Mesenchymal stem cell (in vitro differentiated cells and primary cell): ENCODE measurements at regions not wholly inside any gene's neighbourhood (a gene's known extent, or its start where the extent isn't known, plus 50 kb on each side); places are given as distances from the start of the nearest gene placed in this dataset.

ENCODE experiments used
- DNase-seq: peaks from one replicate; pipeline ENCODE4 v3.0.0-alpha.2; 2013
- H2AFZ ChIP-seq: one replicate; pipeline ENCODE4 v1.6.1; 2013; ENCODE audit warnings: low read depth, mild to moderate bottlenecking, control low read depth, inconsistent platforms, low read length, moderate library complexity
- H2AK5ac ChIP-seq: 2 replicates; pipeline ENCODE4 v1.6.1; 2013; ENCODE audit warnings: low read length, moderate library complexity, mild to moderate bottlenecking, inconsistent platforms; ENCODE audit not compliant: severe bottlenecking
- H2BK120ac ChIP-seq: one replicate; pipeline ENCODE4 v1.6.1; 2013; ENCODE audit warnings: low read depth, mild to moderate bottlenecking, inconsistent platforms, low read length, moderate library complexity
- H2BK12ac ChIP-seq, 2 experiments: one replicate each; pipeline ENCODE4 v1.6.1; 2013; ENCODE audit warnings: inconsistent platforms in 2 of 2, low read length in 2 of 2, mild to moderate bottlenecking in 2 of 2, moderate library complexity in 2 of 2, control low read depth in 1 of 2
- H2BK15ac ChIP-seq: one replicate; pipeline ENCODE4 v1.6.1; 2013; ENCODE audit warnings: mild to moderate bottlenecking, low read depth, inconsistent platforms; ENCODE audit not compliant: poor library complexity, severe bottlenecking
- H2BK5ac ChIP-seq: 2 replicates; pipeline ENCODE4 v1.6.1; 2013; ENCODE audit warnings: low read depth, mild to moderate bottlenecking, low read length, control low read depth, inconsistent platforms; ENCODE audit not compliant: poor library complexity, severe bottlenecking
- H3K14ac ChIP-seq, 2 experiments: one replicate each; pipeline ENCODE4 v1.6.1; 2013; ENCODE audit warnings: inconsistent platforms in 2 of 2, low read length in 2 of 2, control low read depth in 1 of 2, mild to moderate bottlenecking in 1 of 2, moderate library complexity in 1 of 2
- H3K18ac ChIP-seq, 2 experiments: one replicate each; pipeline ENCODE4 v1.6.1; 2013; ENCODE audit warnings: inconsistent platforms in 2 of 2, low read length in 2 of 2, control low read depth in 1 of 2, low read depth in 1 of 2, mild to moderate bottlenecking in 1 of 2
- H3K23ac ChIP-seq, 2 experiments: one replicate each; pipeline ENCODE4 v1.6.1; 2013; ENCODE audit warnings: inconsistent platforms in 2 of 2, low read length in 2 of 2, mild to moderate bottlenecking in 2 of 2, moderate library complexity in 2 of 2, control low read depth in 1 of 2
- H3K27ac ChIP-seq: 2 replicates; pipeline ENCODE4 v1.5.1; 2013; ENCODE audit warnings: mild to moderate bottlenecking, moderate library complexity, low read length, control low read depth, inconsistent platforms; ENCODE audit not compliant: poor library complexity, severe bottlenecking
- H3K27me3 ChIP-seq, 2 experiments: 2 replicates each; pipeline versions ENCODE4 v1.6.1 to v1.7.0; 2013; ENCODE audit warnings: low read length in 2 of 2, mild to moderate bottlenecking in 2 of 2, moderate library complexity in 2 of 2, control low read depth in 1 of 2, inconsistent platforms in 1 of 2; ENCODE audit not compliant: control insufficient read depth in 1 of 2, insufficient read depth in 1 of 2
- H3K36me3 ChIP-seq, 2 experiments: 2 replicates each; pipeline versions ENCODE4 v1.6.1 to v1.7.0; 2013; ENCODE audit warnings: low read length in 2 of 2, control low read depth in 1 of 2, inconsistent platforms in 1 of 2, low read depth in 1 of 2, mild to moderate bottlenecking in 1 of 2; ENCODE audit not compliant: insufficient read depth in 2 of 2, control insufficient read depth in 1 of 2
- H3K4ac ChIP-seq, 2 experiments: one replicate each; pipeline ENCODE4 v1.6.1; 2013; ENCODE audit warnings: inconsistent platforms in 2 of 2, low read length in 2 of 2, mild to moderate bottlenecking in 2 of 2, moderate library complexity in 2 of 2, control low read depth in 1 of 2, low read depth in 1 of 2
- H3K4me1 ChIP-seq: 2 replicates; pipeline ENCODE4 v1.6.1; 2013; ENCODE audit warnings: low read depth, low read length, control low read depth; ENCODE audit not compliant: control insufficient read depth, insufficient read depth
- H3K4me2 ChIP-seq: 2 replicates; pipeline ENCODE4 v1.6.1; 2013; ENCODE audit warnings: low read length, mild to moderate bottlenecking, inconsistent platforms; ENCODE audit not compliant: poor library complexity, severe bottlenecking
- H3K4me3 ChIP-seq, 2 experiments: 2 replicates each; pipeline versions ENCODE4 v1.5.1 to v1.7.0; 2013; ENCODE audit warnings: low read length in 2 of 2, mild to moderate bottlenecking in 2 of 2, control low read depth in 1 of 2, low read depth in 1 of 2; ENCODE audit not compliant: insufficient read depth in 1 of 2
- H3K79me1 ChIP-seq: replicated peaks from 2 replicates; pipeline ENCODE4 v1.6.1; 2013; ENCODE audit warnings: mild to moderate bottlenecking, control low read depth, low read length, inconsistent platforms; ENCODE audit not compliant: poor library complexity, severe bottlenecking
- H3K9ac ChIP-seq: 2 replicates; pipeline ENCODE4 v1.7.0; 2013; ENCODE audit warnings: mild to moderate bottlenecking, low read length, moderate library complexity
- H3K9me3 ChIP-seq: 2 replicates; pipeline ENCODE4 v1.7.0; 2013; ENCODE audit warnings: mild to moderate bottlenecking, low read length; ENCODE audit not compliant: control insufficient read depth
- H4K8ac ChIP-seq: one replicate; pipeline ENCODE4 v1.6.1; 2013; ENCODE audit warnings: inconsistent platforms, mild to moderate bottlenecking, low read length, moderate library complexity
- H4K91ac ChIP-seq: one replicate; pipeline ENCODE4 v1.6.1; 2013; ENCODE audit warnings: mild to moderate bottlenecking, low read length, inconsistent platforms
- WGBS: methylation state at CpG from one replicate; pipeline ENCODE4 v1.1.7; 2013; ENCODE audit warnings: mixed read lengths; 5-methylcytosine and 5-hydroxymethylcytosine counted together

DNA sequence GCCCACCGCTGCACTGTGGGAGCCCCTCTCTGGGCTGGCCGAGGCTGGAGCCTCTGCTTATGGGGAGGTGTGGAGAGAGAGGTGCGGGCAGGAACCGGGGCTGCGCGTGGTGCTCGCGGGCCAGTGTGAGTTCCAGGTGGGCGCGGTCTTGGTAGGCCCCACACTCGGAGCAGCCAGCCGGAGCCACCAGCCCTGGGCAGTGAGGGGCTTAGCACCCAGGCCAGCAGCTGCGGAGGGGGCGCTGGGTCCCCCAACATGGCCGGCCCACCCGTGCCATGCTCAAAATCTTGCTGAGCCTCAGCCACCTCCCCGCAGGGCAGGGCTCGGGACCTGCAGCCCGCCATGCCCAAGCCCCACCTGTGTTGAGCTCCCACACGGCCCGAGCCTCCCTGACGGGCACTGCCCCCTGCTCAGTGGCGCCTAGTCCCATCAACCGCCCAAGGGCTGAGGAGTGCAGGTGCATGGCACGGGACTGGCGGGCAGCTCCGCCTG lies 856.8 kb upstream of the CELF2 start:
- H3K27me3 ChIP-seq = no peaks in the 10 kb centered on the region
- no peak overlapping the region for H3K18ac ChIP-seq
- H3K23ac ChIP-seq = no peak overlapping the region
- no peak overlapping the region for H2BK15ac ChIP-seq
- no peaks in the 10 kb centered on the region for H3K79me1 ChIP-seq
- H3K4me2 ChIP-seq = no peak overlapping the region
- no peak overlapping the region for H4K91ac ChIP-seq
- H3K4ac ChIP-seq = no peak overlapping the region
- no peak overlapping the region for H2BK12ac ChIP-seq
- H4K8ac ChIP-seq = no peak overlapping the region
- no peak for DNase-seq
- H2BK120ac ChIP-seq = no peak overlapping the region
- H2BK5ac ChIP-seq = no peak overlapping the region
- no peak overlapping the region for H3K27ac ChIP-seq
- no peak overlapping the region for H2AK5ac ChIP-seq
- H2AFZ ChIP-seq = no peak overlapping the region
- H3K14ac ChIP-seq = no peak overlapping the region
- no peaks in the 10 kb centered on the region for H3K4me1 ChIP-seq
- no peaks in the 10 kb centered on the region for H3K36me3 ChIP-seq
- WGBS = 90% methylated on average over 27 of the region's 27 CpGs
- H3K9ac ChIP-seq = no peak overlapping the region
- peaks cover 5% of the 10 kb centered on the region for H3K9me3 ChIP-seq
- H3K4me3 ChIP-seq = no peak overlapping the region

- H3K23ac ChIP-seq = no peak overlapping the region
- H3K4me3 ChIP-seq = no peak overlapping the region
- WGBS = no CpG with 5 or more reads among the region's 3 CpGs
- H2BK12ac ChIP-seq = no peak overlapping the region
- H2BK120ac ChIP-seq = no peak overlapping the region
- no peak overlapping the region for H4K8ac ChIP-seq
- peaks cover 5% of the 10 kb centered on the region for H3K9me3 ChIP-seq
- H2BK5ac ChIP-seq = no peak overlapping the region
- H3K27me3 ChIP-seq = no peaks in the 10 kb centered on the region
- H3K14ac ChIP-seq = no peak overlapping the region
- H2AK5ac ChIP-seq = no peak overlapping the region
- H3K9ac ChIP-seq = no peak overlapping the region
- no peak for DNase-seq
- no peaks in the 10 kb centered on the region for H3K79me1 ChIP-seq
- no peak overlapping the region for H2BK15ac ChIP-seq
- H3K4me2 ChIP-seq = no peak overlapping the region
- H3K18ac ChIP-seq = no peak overlapping the region
- no peaks in the 10 kb centered on the region for H3K36me3 ChIP-seq
- H2AFZ ChIP-seq = no peak overlapping the region
- H4K91ac ChIP-seq = no peak overlapping the region
- no peaks in the 10 kb centered on the region for H3K4me1 ChIP-seq
- no peak overlapping the region for H3K4ac ChIP-seq
- H3K27ac ChIP-seq = no peak overlapping the region
These were observed 852.8 kb upstream of the CELF2 start for GRCh38 chr10:10164848-10165247.

- H2AFZ ChIP-seq = no peak overlapping the region
- no peak overlapping the region for H4K91ac ChIP-seq
- H2BK5ac ChIP-seq = no peak overlapping the region
- peaks cover 5% of the 10 kb centered on the region for H3K9me3 ChIP-seq
- no peak overlapping the region for H3K4me3 ChIP-seq
- H3K79me1 ChIP-seq = no peaks in the 10 kb centered on the region
- H3K4me2 ChIP-seq = no peak overlapping the region
- H4K8ac ChIP-seq = no peak overlapping the region
- no peak overlapping the region for H2BK12ac ChIP-seq
- no peak overlapping the region for H3K18ac ChIP-seq
- no peak for DNase-seq
- H2BK15ac ChIP-seq = no peak overlapping the region
- H3K4me1 ChIP-seq = no peaks in the 10 kb centered on the region
- 40% methylated on average over 1 of the region's 1 CpG for WGBS
- H3K14ac ChIP-seq = no peak overlapping the region
- no peak overlapping the region for H3K9ac ChIP-seq
- H2AK5ac ChIP-seq = no peak overlapping the region
- no peak overlapping the region for H3K27ac ChIP-seq
- no peaks in the 10 kb centered on the region for H3K36me3 ChIP-seq
- H3K4ac ChIP-seq = no peak overlapping the region
- H3K23ac ChIP-seq = no peak overlapping the region
- no peaks in the 10 kb centered on the region for H3K27me3 ChIP-seq
- H2BK120ac ChIP-seq = no peak overlapping the region
These were observed 852.3 kb upstream of the CELF2 start for GRCh38 chr10:10165415-10165814.

GRCh38 chr10:10178476-10178875 lies 839.2 kb upstream of the CELF2 start:
- H3K79me1 ChIP-seq = no peaks in the 10 kb centered on the region
- no peak overlapping the region for H2BK12ac ChIP-seq
- no peak overlapping the region for H2AFZ ChIP-seq
- no peaks in the 10 kb centered on the region for H3K27me3 ChIP-seq
- no peak overlapping the region for H2BK5ac ChIP-seq
- H2AK5ac ChIP-seq = no peak overlapping the region
- H3K4me2 ChIP-seq = no peak overlapping the region
- no peak overlapping the region for H3K18ac ChIP-seq
- H3K9me3 ChIP-seq = no peaks in the 10 kb centered on the region
- no peak overlapping the region for H4K8ac ChIP-seq
- no peak overlapping the region for H3K4me3 ChIP-seq
- DNase-seq = no peak
- WGBS = no CpG with 5 or more reads among the region's 3 CpGs
- H3K27ac ChIP-seq = no peak overlapping the region
- no peaks in the 10 kb centered on the region for H3K4me1 ChIP-seq
- no peak overlapping the region for H3K9ac ChIP-seq
- H3K36me3 ChIP-seq = no peaks in the 10 kb centered on the region
- no peak overlapping the region for H2BK15ac ChIP-seq
- H3K4ac ChIP-seq = no peak overlapping the region
- no peak overlapping the region for H2BK120ac ChIP-seq
- no peak overlapping the region for H3K23ac ChIP-seq
- H4K91ac ChIP-seq = no peak overlapping the region
- H3K14ac ChIP-seq = no peak overlapping the region
